ENCODE measurements at regions not wholly inside any gene's neighbourhood (a gene's known extent, or its start where the extent isn't known, plus 50 kb on each side); places are given as distances from the start of the nearest gene placed in this dataset.

GRCh38 chr5:89954916-89955315 lies 454.6 kb downstream of the CETN3 start:
- Histone ChIP-seq H3K4me1 (no peaks in the 10 kb centered on the region), H3K4me3 (no peak overlapping the region), H3K9me3 (no peaks in the 10 kb centered on the region), H3K27ac (no peak overlapping the region), H3K27me3 (no peaks in the 10 kb centered on the region), H3K36me3 (no peaks in the 10 kb centered on the region)
- TF ChIP-seq POLR2A (IDR thresholded peaks at IDR 0.05) = no peak
- TF ChIP-seq CTCF (IDR thresholded peaks at IDR 0.05) = no peak
- TF ChIP-seq EP300 (IDR thresholded peaks at IDR 0.05) = no peak
- no peak for TF ChIP-seq POLR2AphosphoS5 (IDR thresholded peaks at IDR 0.05)
- WGBS, 5 donors = 36 to 68% (median 54%) methylated on average over 4 of the region's 4 CpGs
- intact Hi-C loops (cut with DNase I; ENCODE audit: low total_unique reads) = no loop called here
- no peak for DNase-seq

GRCh38 chr5:89951876-89952275 lies 457.7 kb downstream of the CETN3 start:
- no peak for DNase-seq
- no peaks in the 10 kb centered on the region for H3K9me3 ChIP-seq
- H3K27ac ChIP-seq = no peak overlapping the region
- intact Hi-C loops (cut with DNase I; ENCODE audit: low total_unique reads) = no loop called here
- no peaks in the 10 kb centered on the region for H3K27me3 ChIP-seq
- H3K4me3 ChIP-seq = no peak overlapping the region
- WGBS, 5 donors = 39 to 48% (median 43%) methylated on average over 2 of the region's 2 CpGs
- H3K36me3 ChIP-seq = no peaks in the 10 kb centered on the region
- TF ChIP-seq POLR2AphosphoS5 (IDR thresholded peaks at IDR 0.05) (no peak), CTCF (IDR thresholded peaks at IDR 0.05) (no peak), POLR2A (IDR thresholded peaks at IDR 0.05) (no peak)
- H3K4me1 ChIP-seq = no peaks in the 10 kb centered on the region

- DNase-seq = no peak
- Histone ChIP-seq H3K27ac (no peak overlapping the region), H3K9me3 (no peaks in the 10 kb centered on the region), H3K27me3 (no peaks in the 10 kb centered on the region), H3K4me3 (no peak overlapping the region), H3K4me1 (no peaks in the 10 kb centered on the region), H3K36me3 (no peaks in the 10 kb centered on the region)
- 22 to 51% (median 40%) methylated on average over 1 of the region's 1 CpG for WGBS, 5 donors
- no peak for TF ChIP-seq POLR2AphosphoS5 (IDR thresholded peaks at IDR 0.05)
- TF ChIP-seq EP300 (IDR thresholded peaks at IDR 0.05) = no peak
- TF ChIP-seq POLR2A (IDR thresholded peaks at IDR 0.05) = no peak
- TF ChIP-seq CTCF (IDR thresholded peaks at IDR 0.05) = no peak
- intact Hi-C loops (cut with DNase I; ENCODE audit: low total_unique reads) = no loop called here
Observed at GRCh38 chr5:89950234-89950633, 459.3 kb downstream of the CETN3 start.

GRCh38 chr5:89948977-89949376 lies 460.6 kb downstream of the CETN3 start:
- Histone ChIP-seq H3K4me3 (no peak overlapping the region), H3K27me3 (no peaks in the 10 kb centered on the region), H3K9me3 (no peaks in the 10 kb centered on the region), H3K4me1 (no peaks in the 10 kb centered on the region), H3K27ac (no peak overlapping the region), H3K36me3 (no peaks in the 10 kb centered on the region)
- intact Hi-C loops (cut with DNase I; ENCODE audit: low total_unique reads) = no loop called here
- TF ChIP-seq POLR2AphosphoS5 (IDR thresholded peaks at IDR 0.05) (no peak), POLR2A (IDR thresholded peaks at IDR 0.05) (no peak), CTCF (IDR thresholded peaks at IDR 0.05) (no peak), EP300 (IDR thresholded peaks at IDR 0.05) (no peak)
- DNase-seq = no peak
- 90 to 95% (median 93%) methylated on average over 1 of the region's 1 CpG for WGBS, 5 donors

All from stomach (tissue), 8 donors.